ENCODE measurements at regions not wholly inside any gene's neighbourhood (a gene's known extent, or its start where the extent isn't known, plus 50 kb on each side); places are given as distances from the start of the nearest gene placed in this dataset.
"Not testable (repeated sequence)": the region's sequence is repeated elsewhere in the genome, so short reads cannot be mapped to it uniquely, and the experiment has no call there.

DNA sequence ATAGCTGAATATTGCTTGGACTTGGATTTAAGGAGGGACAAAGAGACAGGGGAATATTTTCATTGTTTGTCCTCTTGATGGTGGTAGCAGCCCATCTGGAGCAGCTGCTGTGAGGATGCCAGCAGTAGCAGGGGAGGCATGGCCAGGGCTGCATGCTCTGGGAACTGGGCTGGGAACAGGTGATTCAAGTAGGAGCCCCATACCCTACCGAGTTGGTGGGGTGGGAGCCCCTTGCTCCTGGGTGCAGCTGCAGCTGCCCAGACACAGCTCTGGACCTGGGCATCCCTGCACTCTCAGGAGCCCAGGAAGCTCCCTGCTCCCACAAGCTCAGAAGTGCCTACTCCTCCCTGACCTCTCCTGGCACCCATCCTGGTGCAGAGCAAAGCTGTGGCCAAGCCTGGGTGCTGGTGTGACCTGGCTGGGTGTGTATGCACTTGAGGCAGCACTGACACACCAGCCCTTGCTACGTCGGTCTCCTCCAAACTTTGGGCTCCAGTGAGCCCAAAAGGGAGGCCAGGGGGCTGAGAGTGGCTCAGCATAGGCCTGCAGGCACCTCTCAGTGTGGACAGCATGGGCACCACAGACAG is 341.8 kb upstream of the CCDC179 start:
- WGBS (ENCODE audit: insufficient coverage, insufficient read length): no CpG with 5 or more reads among the region's 3 CpGs
- no peak overlapping the region for H3K4me3 ChIP-seq (ENCODE audit: low read length)
- no peaks in the 10 kb centered on the region for H3K4me1 ChIP-seq (ENCODE audit: control insufficient read depth, insufficient read depth, low read length)
- no peak overlapping the region for H3K27ac ChIP-seq (ENCODE audit: low read length)
- no peaks in the 10 kb centered on the region for H3K27me3 ChIP-seq (ENCODE audit: control insufficient read depth, insufficient read depth, low read length)
- peaks cover 1% of the 10 kb centered on the region; the same call in 1 of the 2 replicates for H3K9me3 ChIP-seq (ENCODE audit: control insufficient read depth, insufficient read depth, low read length)
- H3K36me3 ChIP-seq (ENCODE audit: control insufficient read depth, insufficient read depth, low read length): no peaks in the 10 kb centered on the region
- no peak for DNase-seq (ENCODE audit: low read depth, low spot score)

DNA sequence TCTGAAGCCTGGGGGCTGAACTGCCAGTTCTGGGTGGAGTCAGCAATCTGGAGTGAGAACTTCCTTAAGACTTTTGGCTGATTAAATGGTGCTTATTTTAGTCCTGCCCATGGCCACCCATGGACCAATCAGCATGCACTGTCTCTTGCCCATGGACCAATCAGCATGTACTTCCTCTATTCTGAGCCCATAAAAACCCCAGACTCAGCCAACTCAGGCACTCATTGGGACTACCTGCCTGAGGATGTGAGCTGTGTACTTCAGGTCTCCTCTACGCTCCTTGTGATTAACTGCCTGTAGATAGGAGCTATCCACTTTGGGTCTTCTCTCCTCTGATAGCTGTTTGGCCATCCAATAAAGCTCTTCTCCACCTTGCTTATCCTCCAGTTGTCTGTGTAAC is 342.3 kb upstream of the CCDC179 start:
- no peak overlapping the region for H3K27ac ChIP-seq (ENCODE audit: low read length)
- H3K9me3 ChIP-seq (ENCODE audit: control insufficient read depth, insufficient read depth, low read length): peaks cover 1% of the 10 kb centered on the region; the same call in 1 of the 2 replicates
- no peaks in the 10 kb centered on the region for H3K27me3 ChIP-seq (ENCODE audit: control insufficient read depth, insufficient read depth, low read length)
- WGBS (ENCODE audit: insufficient coverage, insufficient read length): no CpG with 5 or more reads among the region's 1 CpG
- no peak overlapping the region for H3K4me3 ChIP-seq (ENCODE audit: low read length)
- H3K4me1 ChIP-seq (ENCODE audit: control insufficient read depth, insufficient read depth, low read length): no peaks in the 10 kb centered on the region
- no peak for DNase-seq (ENCODE audit: low read depth, low spot score)
- H3K36me3 ChIP-seq (ENCODE audit: control insufficient read depth, insufficient read depth, low read length): no peaks in the 10 kb centered on the region

DNA sequence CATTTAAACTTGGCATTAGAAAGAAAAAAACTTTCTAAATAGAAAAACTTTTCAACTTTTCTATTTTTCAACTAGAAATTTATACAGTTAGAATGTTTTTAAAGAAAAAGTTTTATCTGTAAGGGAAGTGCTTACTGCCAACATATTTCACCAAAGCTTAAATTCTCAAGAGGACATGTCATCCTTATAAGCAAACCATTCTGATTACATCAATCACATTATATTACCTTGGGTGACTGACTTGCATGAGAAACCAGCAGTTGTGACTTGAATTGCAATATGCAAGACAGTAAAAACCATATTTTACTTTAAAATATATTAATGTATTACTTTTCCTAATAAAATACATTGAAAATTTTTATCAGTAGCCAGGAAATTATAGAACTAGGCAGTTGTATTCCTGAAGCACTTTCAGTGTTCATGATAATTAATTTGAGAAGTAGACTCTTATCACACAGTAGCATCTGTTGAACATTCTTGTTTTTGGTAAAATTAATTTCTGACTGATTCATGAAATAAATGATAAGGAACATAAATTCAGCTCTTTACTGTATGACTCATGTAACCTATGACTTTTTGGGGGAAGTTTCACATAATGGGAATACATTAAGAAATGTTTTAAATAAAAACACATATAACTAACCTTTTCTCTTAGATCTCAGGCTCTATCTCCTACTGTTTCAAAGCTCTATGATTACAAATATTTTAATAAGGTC is 345.0 kb upstream of the CCDC179 start:
- peaks cover 1% of the 10 kb centered on the region; the same call in 1 of the 2 replicates for H3K9me3 ChIP-seq (ENCODE audit: control insufficient read depth, insufficient read depth, low read length)
- no peak overlapping the region for H3K27ac ChIP-seq (ENCODE audit: low read length)
- no peak for DNase-seq (ENCODE audit: low read depth, low spot score)
- no peaks in the 10 kb centered on the region for H3K36me3 ChIP-seq (ENCODE audit: control insufficient read depth, insufficient read depth, low read length)
- H3K27me3 ChIP-seq (ENCODE audit: control insufficient read depth, insufficient read depth, low read length): no peaks in the 10 kb centered on the region
- H3K4me3 ChIP-seq (ENCODE audit: low read length): no peak overlapping the region
- no peaks in the 10 kb centered on the region for H3K4me1 ChIP-seq (ENCODE audit: control insufficient read depth, insufficient read depth, low read length)

DNA sequence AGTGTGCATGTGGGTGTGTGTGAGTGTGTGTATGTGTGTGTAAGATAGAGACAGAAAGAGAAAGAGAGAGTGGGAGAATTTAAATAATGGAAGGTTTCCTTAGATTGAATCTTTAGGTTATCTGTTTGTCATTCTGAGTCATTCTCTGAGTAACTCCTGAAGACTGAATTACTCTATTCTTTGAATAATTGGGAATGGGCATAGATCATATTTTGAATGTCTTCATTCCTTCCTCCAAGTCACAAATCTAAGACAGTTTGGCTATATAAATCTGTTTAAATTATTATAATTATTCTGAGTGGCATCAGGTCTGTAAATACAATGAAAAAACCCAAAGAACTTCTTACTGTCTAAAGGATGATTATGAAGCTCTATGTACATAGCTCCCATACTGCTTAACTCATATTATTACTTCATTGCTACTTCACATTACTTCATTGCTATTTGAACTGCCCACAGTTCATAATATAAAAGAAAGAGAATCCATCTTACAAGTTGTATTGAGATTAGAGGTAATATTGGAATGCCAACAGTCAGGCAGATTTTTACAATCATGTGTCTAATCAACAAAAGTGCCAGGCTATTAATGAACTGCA is 346.6 kb upstream of the CCDC179 start:
- Histone ChIP-seq H3K4me1 (ENCODE audit: control insufficient read depth, insufficient read depth, low read length) (no peaks in the 10 kb centered on the region), H3K4me3 (ENCODE audit: low read length) (no peak overlapping the region), H3K9me3 (ENCODE audit: control insufficient read depth, insufficient read depth, low read length) (peaks cover 1% of the 10 kb centered on the region; the same call in 1 of the 2 replicates), H3K36me3 (ENCODE audit: control insufficient read depth, insufficient read depth, low read length) (no peaks in the 10 kb centered on the region), H3K27me3 (ENCODE audit: control insufficient read depth, insufficient read depth, low read length) (no peaks in the 10 kb centered on the region), H3K27ac (ENCODE audit: low read length) (no peak overlapping the region)
- no peak for DNase-seq (ENCODE audit: low read depth, low spot score)

DNA sequence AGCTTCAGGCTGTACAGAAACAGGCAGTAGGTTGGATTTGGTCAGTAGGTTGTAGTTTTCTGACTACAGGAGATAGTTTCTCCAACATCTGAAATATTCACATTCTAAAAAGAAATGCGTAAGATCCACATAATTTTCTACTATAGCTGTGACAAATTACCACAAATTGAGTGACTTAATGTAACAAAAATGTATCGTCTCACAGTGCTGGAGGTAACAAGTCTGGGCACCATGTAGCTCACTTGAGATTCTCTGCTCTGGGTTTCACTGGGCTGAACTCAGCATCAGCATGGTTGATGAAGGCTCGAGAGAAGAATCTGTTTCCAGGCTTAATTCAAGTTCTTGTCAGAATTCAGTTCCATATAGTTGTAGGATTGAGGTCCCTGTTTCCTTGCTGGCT is 350.9 kb upstream of the CCDC179 start:
- Histone ChIP-seq H3K36me3 (ENCODE audit: control insufficient read depth, insufficient read depth, low read length) (no peaks in the 10 kb centered on the region), H3K27ac (ENCODE audit: low read length) (no peak overlapping the region), H3K27me3 (ENCODE audit: control insufficient read depth, insufficient read depth, low read length) (no peaks in the 10 kb centered on the region), H3K4me1 (ENCODE audit: control insufficient read depth, insufficient read depth, low read length) (no peaks in the 10 kb centered on the region), H3K9me3 (ENCODE audit: control insufficient read depth, insufficient read depth, low read length) (no peaks in the 10 kb centered on the region), H3K4me3 (ENCODE audit: low read length) (no peak overlapping the region)
- WGBS (ENCODE audit: insufficient coverage, insufficient read length): no CpG with 5 or more reads among the region's 3 CpGs
- DNase-seq (ENCODE audit: low read depth, low spot score): no peak

DNA sequence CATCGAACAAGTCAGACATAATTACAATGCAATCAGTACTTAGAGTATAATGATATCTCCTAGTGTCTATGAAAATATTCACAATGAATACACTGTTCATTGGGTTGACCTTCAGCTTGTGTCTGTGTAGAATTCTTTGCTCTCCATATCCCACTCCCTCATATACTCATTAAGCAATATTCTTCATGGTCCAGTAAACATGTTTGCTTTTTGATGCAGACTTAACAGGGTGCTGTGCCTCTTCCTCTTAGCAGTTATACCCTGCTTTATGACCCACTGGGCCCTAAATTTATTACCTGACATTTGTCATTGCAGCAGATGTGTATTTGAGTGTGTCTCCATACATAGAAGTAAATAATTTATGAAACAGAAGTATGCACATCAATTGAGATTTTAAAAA is 352.5 kb upstream of the CCDC179 start:
- Histone ChIP-seq H3K9me3 (ENCODE audit: control insufficient read depth, insufficient read depth, low read length) (no peaks in the 10 kb centered on the region), H3K27me3 (ENCODE audit: control insufficient read depth, insufficient read depth, low read length) (no peaks in the 10 kb centered on the region), H3K4me1 (ENCODE audit: control insufficient read depth, insufficient read depth, low read length) (no peaks in the 10 kb centered on the region), H3K27ac (ENCODE audit: low read length) (no peak overlapping the region), H3K4me3 (ENCODE audit: low read length) (no peak overlapping the region), H3K36me3 (ENCODE audit: control insufficient read depth, insufficient read depth, low read length) (no peaks in the 10 kb centered on the region)
- no peak for DNase-seq (ENCODE audit: low read depth, low spot score)
- no CpG with 5 or more reads among the region's 1 CpG for WGBS (ENCODE audit: insufficient coverage, insufficient read length)

DNA sequence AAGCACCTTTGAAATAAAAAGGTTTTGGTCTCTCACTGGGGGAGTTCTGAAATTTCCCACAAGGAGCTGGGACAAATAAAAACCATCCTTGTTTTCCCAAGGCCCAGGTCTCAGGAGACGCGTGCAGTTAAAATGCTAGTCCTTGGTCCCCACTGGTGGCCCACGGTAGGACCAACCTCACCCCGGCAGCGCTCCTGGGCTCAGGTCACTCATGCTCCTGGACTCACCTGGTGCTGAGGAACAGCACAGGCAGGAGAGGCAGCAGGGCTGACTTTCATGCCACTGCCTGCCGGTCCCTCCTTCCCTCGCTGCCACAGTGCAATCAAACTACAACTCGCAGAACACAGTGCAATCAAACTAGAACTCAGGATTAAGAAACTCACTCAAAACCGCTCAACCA is 356.8 kb upstream of the CCDC179 start:
- no CpG with 5 or more reads among the region's 9 CpGs for WGBS (ENCODE audit: insufficient coverage, insufficient read length)
- Histone ChIP-seq H3K9me3 (ENCODE audit: control insufficient read depth, insufficient read depth, low read length) (no peaks in the 10 kb centered on the region), H3K36me3 (ENCODE audit: control insufficient read depth, insufficient read depth, low read length) (no peaks in the 10 kb centered on the region), H3K27ac (ENCODE audit: low read length) (no peak overlapping the region), H3K4me3 (ENCODE audit: low read length) (no peak overlapping the region), H3K4me1 (ENCODE audit: control insufficient read depth, insufficient read depth, low read length) (no peaks in the 10 kb centered on the region), H3K27me3 (ENCODE audit: control insufficient read depth, insufficient read depth, low read length) (no peaks in the 10 kb centered on the region)
- DNase-seq (ENCODE audit: low read depth, low spot score): no peak

DNA sequence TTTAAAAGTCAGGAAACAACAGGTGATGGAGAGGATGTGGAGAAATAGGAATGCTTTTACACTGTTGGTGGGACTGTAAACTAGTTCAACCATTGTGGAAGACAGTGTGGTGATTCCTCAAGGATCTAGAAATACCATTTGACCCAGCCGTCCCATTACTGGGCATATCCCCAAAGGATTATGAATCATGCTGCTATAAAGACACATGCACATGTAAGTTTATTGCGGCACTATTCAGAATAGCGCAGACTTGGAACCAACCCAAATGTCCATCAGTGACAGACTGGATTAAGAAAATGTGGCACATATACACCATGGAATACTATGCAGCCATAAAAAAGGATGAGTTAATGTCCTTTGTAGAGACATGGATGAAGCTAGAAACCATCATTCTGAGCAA is 359.8 kb upstream of the CCDC179 start:
- H3K4me1 ChIP-seq (ENCODE audit: control insufficient read depth, insufficient read depth, low read length); H3K27me3 ChIP-seq (ENCODE audit: control insufficient read depth, insufficient read depth, low read length); H3K4me3 ChIP-seq (ENCODE audit: low read length); H3K36me3 ChIP-seq (ENCODE audit: control insufficient read depth, insufficient read depth, low read length); DNase-seq (ENCODE audit: low read depth, low spot score); H3K27ac ChIP-seq (ENCODE audit: low read length); H3K9me3 ChIP-seq (ENCODE audit: control insufficient read depth, insufficient read depth, low read length): not testable (repeated sequence)
- no CpG with 5 or more reads among the region's 3 CpGs for WGBS (ENCODE audit: insufficient coverage, insufficient read length)

DNA sequence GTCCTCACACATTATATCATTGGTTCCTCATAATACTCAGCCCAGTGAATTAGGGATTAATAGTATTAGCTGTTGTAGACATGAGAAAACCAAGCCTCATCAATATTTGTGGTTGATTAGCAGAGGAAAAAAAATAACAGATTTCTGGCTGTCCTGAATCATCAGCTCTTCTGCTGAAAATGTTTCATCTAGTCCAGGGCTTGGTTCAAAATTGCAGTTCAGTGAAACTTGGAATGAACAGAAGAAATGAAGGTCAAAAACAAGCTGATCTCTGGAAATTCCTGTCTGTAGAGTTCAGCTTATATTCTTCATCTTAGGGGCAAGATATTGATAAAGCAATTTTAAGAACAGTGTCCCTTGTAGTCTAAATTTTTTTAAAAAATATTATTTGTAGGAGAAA is 361.1 kb upstream of the CCDC179 start:
- H3K27ac ChIP-seq (ENCODE audit: low read length): no peak overlapping the region
- DNase-seq (ENCODE audit: low read depth, low spot score): no peak
- no peak overlapping the region for H3K4me3 ChIP-seq (ENCODE audit: low read length)
- no peaks in the 10 kb centered on the region for H3K27me3 ChIP-seq (ENCODE audit: control insufficient read depth, insufficient read depth, low read length)
- no peaks in the 10 kb centered on the region for H3K9me3 ChIP-seq (ENCODE audit: control insufficient read depth, insufficient read depth, low read length)
- no peaks in the 10 kb centered on the region for H3K36me3 ChIP-seq (ENCODE audit: control insufficient read depth, insufficient read depth, low read length)
- no peaks in the 10 kb centered on the region for H3K4me1 ChIP-seq (ENCODE audit: control insufficient read depth, insufficient read depth, low read length)

DNA sequence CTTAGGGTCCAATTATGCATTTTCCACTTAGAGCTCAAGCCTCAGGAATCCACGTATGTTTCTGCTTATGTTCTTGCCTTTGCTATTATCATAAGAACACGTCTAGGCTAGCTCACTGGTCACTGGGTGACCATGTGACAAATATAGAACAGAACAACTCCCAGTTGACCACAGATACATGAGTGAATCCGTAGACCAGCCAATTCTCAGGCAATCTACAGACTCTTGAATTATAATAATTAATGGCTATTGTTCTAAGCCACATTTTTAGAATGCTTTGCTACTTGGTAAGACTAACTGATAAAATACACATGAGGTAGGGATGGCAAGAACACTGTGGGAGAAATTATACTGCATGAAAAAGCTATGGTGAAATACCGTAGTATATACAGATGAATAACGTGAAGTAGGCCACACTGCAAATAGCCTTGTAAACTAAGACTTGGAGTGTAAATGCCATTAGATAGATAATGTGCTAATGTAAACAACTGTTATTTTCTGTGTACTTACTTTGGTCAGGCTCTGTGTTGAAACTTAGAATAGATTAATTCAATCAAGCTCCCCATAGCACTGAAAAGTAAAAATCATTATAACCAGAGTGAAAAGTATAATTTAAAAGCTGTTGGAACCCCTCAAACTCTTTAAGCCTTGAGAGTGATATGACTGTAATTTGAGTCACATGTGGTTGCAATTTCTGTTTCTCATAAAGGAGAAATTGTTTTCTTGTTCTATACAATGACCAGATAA is 366.2 kb upstream of the CCDC179 start:
- no peak overlapping the region for H3K4me3 ChIP-seq (ENCODE audit: low read length)
- WGBS (ENCODE audit: insufficient coverage, insufficient read length): no CpG with 5 or more reads among the region's 5 CpGs
- no peak for DNase-seq (ENCODE audit: low read depth, low spot score)
- H3K4me1 ChIP-seq (ENCODE audit: control insufficient read depth, insufficient read depth, low read length): no peaks in the 10 kb centered on the region
- H3K36me3 ChIP-seq (ENCODE audit: control insufficient read depth, insufficient read depth, low read length): no peaks in the 10 kb centered on the region
- no peaks in the 10 kb centered on the region for H3K27me3 ChIP-seq (ENCODE audit: control insufficient read depth, insufficient read depth, low read length)
- H3K27ac ChIP-seq (ENCODE audit: low read length): no peak overlapping the region
- H3K9me3 ChIP-seq (ENCODE audit: control insufficient read depth, insufficient read depth, low read length): no peaks in the 10 kb centered on the region
